SK-N-SH (cell line): ENCODE measurements at regions not wholly inside any gene's neighbourhood (a gene's known extent, or its start where the extent isn't known, plus 50 kb on each side); places are given as distances from the start of the nearest gene placed in this dataset.

ENCODE experiments used
- CTCF ChIA-PET: fragments of 300-600, 350-600 bp; formaldehyde crosslinking; extraction: SDS; loops from one replicate; lab custom pipeline; 2021; lab: Yijun Ruan, JAX
- POLR2A ChIA-PET: fragments of 350-600 bp; sonication (Branson Sonifier 250); formaldehyde crosslinking; extraction: SDS; loops from one replicate; lab custom pipeline; 2020; ENCODE audit warnings: antibody characterized with exemption, inconsistent platforms; lab: Yijun Ruan, JAX
- DNase-seq: peaks from one replicate; pipeline ENCODE4 v3.0.0; 2012
- H2AFZ ChIP-seq: fragments of 200-600 bp; sonication (generic); 2 replicates; pipeline ENCODE4 v1.8.1; 2016; ENCODE audit warnings: antibody characterized with exemption, mild to moderate bottlenecking, low read depth
- H3F3A ChIP-seq: fragments of 200-600 bp; sonication (generic); replicated peaks from 2 replicates; pipeline ENCODE3; 2016; ENCODE audit warnings: antibody characterized with exemption, mild to moderate bottlenecking; ENCODE audit not compliant: insufficient read depth
- H3K27ac ChIP-seq, 2 experiments: fragments of 200-500 bp in 1 of 2; fragments of 200-600 bp in 1 of 2; sonication (Bioruptor generic) in 1 of 2; sonication (generic), shearing (Covaris generic) in 1 of 2; 2 replicates each; pipeline versions ENCODE4 v1.5.1 to v1.6.1; 2014 to 2016; ENCODE audit warnings: low read depth in 2 of 2, inconsistent platforms in 1 of 2, low read length in 1 of 2, mild to moderate bottlenecking in 1 of 2, mixed read lengths in 1 of 2
- H3K27me3 ChIP-seq: fragments of 200-600 bp; sonication (generic), shearing (Covaris generic); 2 replicates; pipeline ENCODE4 v1.6.1; 2016; ENCODE audit warnings: mixed run types; ENCODE audit not compliant: insufficient read depth
- H3K36me3 ChIP-seq, 2 experiments: fragments of 200-500 bp in 1 of 2; fragments of 200-600 bp in 1 of 2; sonication (Bioruptor generic) in 1 of 2; sonication (generic) in 1 of 2; replicated peaks in 1 of 2; 2 replicates each; pipeline versions ENCODE3 to v1.5.1; 2014 to 2016; ENCODE audit warnings: low read length in 1 of 2, mild to moderate bottlenecking in 1 of 2; ENCODE audit not compliant: insufficient read depth in 2 of 2, control insufficient read depth in 1 of 2
- H3K4me1 ChIP-seq, 2 experiments: fragments of 200-500 bp in 1 of 2; fragments of 200-600 bp in 1 of 2; sonication (Bioruptor generic) in 1 of 2; sonication (generic), shearing (Covaris generic) in 1 of 2; 2 replicates each; pipeline versions ENCODE4 v1.5.1 to v1.6.1; 2014 to 2016; ENCODE audit warnings: low read depth in 1 of 2, low read length in 1 of 2, mixed run types in 1 of 2; ENCODE audit not compliant: insufficient read depth in 2 of 2, control insufficient read depth in 1 of 2
- H3K4me2 ChIP-seq: fragments of 200-600 bp; sonication (generic), shearing (Covaris generic); 2 replicates; pipeline ENCODE4 v1.6.1; 2017; ENCODE audit warnings: mixed run types
- H3K4me3 ChIP-seq, 2 experiments: fragments of 200-500 bp in 1 of 2; fragments of 200-600 bp in 1 of 2; sonication (Bioruptor generic) in 1 of 2; sonication (generic), shearing (Covaris generic) in 1 of 2; 2 replicates each; pipeline versions ENCODE4 v1.5.1 to v1.8.1; 2014 to 2016; ENCODE audit warnings: low read depth in 2 of 2, inconsistent platforms in 1 of 2, low read length in 1 of 2, mild to moderate bottlenecking in 1 of 2, mixed read lengths in 1 of 2, moderate library complexity in 1 of 2
- H3K79me2 ChIP-seq: fragments of 200-600 bp; sonication (generic); 2 replicates; pipeline ENCODE4 v1.8.1; 2017; ENCODE audit warnings: mild to moderate bottlenecking; ENCODE audit not compliant: insufficient read depth
- H3K9ac ChIP-seq: fragments of 200-600 bp; sonication (generic); 2 replicates; pipeline ENCODE4 v1.6.1; 2017; ENCODE audit warnings: mixed run types
- H3K9me2 ChIP-seq: fragments of 200-600 bp; sonication (generic); 2 replicates; pipeline ENCODE4 v1.6.1; 2017; ENCODE audit warnings: mixed run types
- H3K9me3 ChIP-seq: fragments of 200-600 bp; sonication (generic); 2 replicates; pipeline ENCODE4 v1.6.1; 2017; ENCODE audit warnings: mixed run types, mild to moderate bottlenecking, moderate library complexity
- H4K20me1 ChIP-seq: fragments of 200-600 bp; sonication (generic); 2 replicates; pipeline ENCODE4 v1.6.1; 2017; ENCODE audit warnings: mild to moderate bottlenecking, mixed run types; ENCODE audit not compliant: insufficient read depth
- CHD2 ChIP-seq: fragments of 150-350 bp; IDR thresholded peaks from 2 replicates; pipeline ENCODE4 v1.6.1; 2018; ENCODE audit warnings: low read length; ENCODE audit not compliant: partially characterized antibody
- FOSL2 ChIP-seq: IDR thresholded peaks from 2 replicates; pipeline ENCODE4 v1.4.0; 2012; ENCODE audit warnings: low read depth, mild to moderate bottlenecking, moderate library complexity, borderline replicate concordance
- RAD21 ChIP-seq: IDR thresholded peaks from 2 replicates; pipeline ENCODE4 v1.6.1; 2012; ENCODE audit warnings: mild to moderate bottlenecking, low read length
- RCOR1 ChIP-seq: fragments of 150-350 bp; IDR thresholded peaks from 2 replicates; pipeline ENCODE4 v1.6.1; 2017; ENCODE audit warnings: antibody characterized with exemption, low read length
- RFX5 ChIP-seq: IDR thresholded peaks from 2 replicates; pipeline ENCODE4 v1.6.1; 2012; ENCODE audit warnings: mild to moderate bottlenecking, improper control_type of control experiment, low read length
- TCF12 ChIP-seq: IDR thresholded peaks from 2 replicates; pipeline ENCODE4 v1.4.0; 2012
- WGBS: methylation state at CpG from one replicate; pipeline ENCODE4 v1.1.6; 2017; ENCODE audit warnings: low lambda C conversion rate; 5-methylcytosine and 5-hydroxymethylcytosine counted together

- H3K79me2 ChIP-seq = no peaks in the 10 kb centered on the region
- 11% methylated on average over 2 of the region's 2 CpGs for WGBS
- H2AFZ ChIP-seq = no peak overlapping the region
- H3K4me3 ChIP-seq = no peak overlapping the region
- H4K20me1 ChIP-seq = no peaks in the 10 kb centered on the region
- no peaks in the 10 kb centered on the region for H3K9me3 ChIP-seq
- no peak for TF ChIP-seq FOSL2
- DNase-seq = no peak
- H3K4me1 ChIP-seq = no peaks in the 10 kb centered on the region
- H3K27me3 ChIP-seq = no peaks in the 10 kb centered on the region
- H3F3A ChIP-seq = no peaks in the 10 kb centered on the region
- ChIA-PET CTCF (interaction anchor here (0.7 to 1.0 kb wide), 2 partner anchors 10 to 81 kb away, joined by 3 read pairs; no protein-coding TSS in a partner anchor), POLR2A (no interaction called here)
- H3K27ac ChIP-seq = no peak overlapping the region
- H3K36me3 ChIP-seq = no peaks in the 10 kb centered on the region
- no peak overlapping the region for H3K4me2 ChIP-seq
- H3K9ac ChIP-seq = no peak overlapping the region
- H3K9me2 ChIP-seq = no peaks in the 10 kb centered on the region
Observed at GRCh38 chr17:51419476-51419875, 159.1 kb downstream of the UTP18 start.

DNA sequence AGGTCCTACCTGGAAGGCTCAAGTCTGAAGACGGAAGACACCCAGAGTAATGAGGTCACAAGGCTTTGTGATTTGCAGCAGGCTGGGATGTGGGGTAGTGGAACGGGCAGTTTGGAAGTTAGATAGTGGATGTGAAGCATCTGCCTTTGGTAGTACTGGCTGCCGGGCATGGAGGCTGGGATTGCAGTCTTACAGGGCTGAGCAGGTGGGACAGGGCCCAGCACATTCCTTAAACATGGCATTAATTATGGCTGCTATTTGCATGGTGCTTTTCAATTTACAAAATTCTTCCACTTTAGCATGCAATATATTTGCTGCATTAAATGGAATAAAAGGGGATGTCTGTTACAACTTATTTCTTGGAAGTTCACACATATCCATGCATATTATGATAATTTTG lies 161.2 kb downstream of the UTP18 start:
- WGBS = 43% methylated on average over 3 of the region's 3 CpGs
- POLR2A ChIA-PET = no interaction called here
- no peak overlapping the region for H3K9ac ChIP-seq

DNA sequence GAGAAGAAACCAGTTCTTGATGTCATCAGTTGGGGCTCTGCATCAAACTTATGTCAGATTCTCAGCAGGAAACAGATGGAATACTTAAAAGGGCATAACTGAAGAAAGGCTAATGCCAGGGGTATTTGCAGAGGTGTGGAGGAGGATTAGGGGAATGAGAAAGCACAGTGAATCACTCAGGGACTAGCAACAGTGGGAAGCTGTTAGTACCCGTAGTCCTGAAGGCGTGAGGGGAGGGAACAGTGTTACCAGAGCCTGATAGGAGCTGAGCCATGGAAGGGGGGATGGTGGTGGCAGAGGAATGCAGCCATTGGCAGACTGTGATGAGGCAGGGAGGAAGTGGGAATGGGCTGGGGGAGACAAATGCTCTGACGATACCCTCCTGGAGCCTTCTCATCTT lies 162.3 kb downstream of the UTP18 start:
- H4K20me1 ChIP-seq = no peaks in the 10 kb centered on the region
- H3K4me1 ChIP-seq = peaks cover 0 to under 1% of the 10 kb centered on the region in 2 experiments; a peak in 1 of 4 replicates
- 15% methylated on average over 3 of the region's 3 CpGs for WGBS
- H3K9me3 ChIP-seq = peaks cover 8% of the 10 kb centered on the region; the same call in 1 of the 2 replicates
- no peak overlapping the region for H2AFZ ChIP-seq
- H3K4me3 ChIP-seq = no peak overlapping the region
- H3K9me2 ChIP-seq = no peaks in the 10 kb centered on the region
- no peaks in the 10 kb centered on the region for H3K27me3 ChIP-seq
- ChIA-PET CTCF (interaction anchor here (1.1 to 2.6 kb wide), 3 partner anchors 14 to 342 kb away, joined by 3 to 10 read pairs (median 3); no protein-coding TSS in a partner anchor), POLR2A (no interaction called here)
- no peak for DNase-seq
- no peak overlapping the region for H3K4me2 ChIP-seq
- H3F3A ChIP-seq = no peaks in the 10 kb centered on the region
- H3K79me2 ChIP-seq = no peaks in the 10 kb centered on the region
- no peak overlapping the region for H3K9ac ChIP-seq
- TF ChIP-seq RFX5 (no peak), TCF12 (no peak)
- no peak overlapping the region for H3K27ac ChIP-seq
- H3K36me3 ChIP-seq = no peaks in the 10 kb centered on the region

More for the DNA sequence above, 161.2 kb downstream of the UTP18 start:
- H3K9me2 ChIP-seq = no peaks in the 10 kb centered on the region
- CTCF ChIA-PET = no interaction called here
- no peak for TF ChIP-seq RCOR1
- no peak for TF ChIP-seq TCF12
- no peak for TF ChIP-seq CHD2
- TF ChIP-seq RAD21 = no peak
- H3K79me2 ChIP-seq = no peaks in the 10 kb centered on the region
- H3K4me2 ChIP-seq = no peak overlapping the region
- no peaks in the 10 kb centered on the region for H3K36me3 ChIP-seq
- H3F3A ChIP-seq = no peaks in the 10 kb centered on the region
- no peak for DNase-seq
- H2AFZ ChIP-seq = no peak overlapping the region
- H3K27ac ChIP-seq = no peak overlapping the region
- no peaks in the 10 kb centered on the region for H3K27me3 ChIP-seq
- H4K20me1 ChIP-seq = no peaks in the 10 kb centered on the region
- 0 out of 2 replicates have a peak, but pooled peaks cover 7% of the 10 kb centered on the region for H3K9me3 ChIP-seq
- no peak overlapping the region for H3K4me3 ChIP-seq
- no peaks in the 10 kb centered on the region for H3K4me1 ChIP-seq
